Endodermal cell (in vitro differentiated cells): ENCODE measurements at regions not wholly inside any gene's neighbourhood (a gene's known extent, or its start where the extent isn't known, plus 50 kb on each side); places are given as distances from the start of the nearest gene placed in this dataset.

Experiments used
- DNase-seq: peaks from one replicate; pipeline ENCODE4 v3.0.0-alpha.2; 2017
- H3K27ac ChIP-seq: 2 replicates; pipeline ENCODE4 v1.5.1; 2013; ENCODE audit warnings: mild to moderate bottlenecking, low read depth, low read length, moderate library complexity
- H3K27me3 ChIP-seq: 2 replicates; pipeline ENCODE4 v1.6.1; 2013; ENCODE audit warnings: mild to moderate bottlenecking, low read length, moderate library complexity; ENCODE audit not compliant: insufficient read depth, control insufficient read depth, poor library complexity, severe bottlenecking
- H3K36me3 ChIP-seq: 2 replicates; pipeline ENCODE4 v1.7.0; 2013; ENCODE audit warnings: mild to moderate bottlenecking, low read length, moderate library complexity; ENCODE audit not compliant: control insufficient read depth, insufficient read depth
- H3K4me1 ChIP-seq: one replicate; pipeline ENCODE4 v1.7.0; 2013; ENCODE audit warnings: low read length; ENCODE audit not compliant: control insufficient read depth, insufficient read depth
- H3K4me3 ChIP-seq: 2 replicates; pipeline ENCODE4 v1.5.1; 2013; ENCODE audit warnings: mild to moderate bottlenecking, low read length, moderate library complexity
- H3K9ac ChIP-seq: 2 replicates; pipeline ENCODE4 v1.6.1; 2013; ENCODE audit warnings: mild to moderate bottlenecking, low read length, moderate library complexity; ENCODE audit not compliant: poor library complexity, severe bottlenecking; ENCODE audit errors: extremely low read depth
- H3K9me3 ChIP-seq: 2 replicates; pipeline ENCODE4 v1.6.1; 2013; ENCODE audit warnings: mild to moderate bottlenecking, low read length, moderate library complexity; ENCODE audit not compliant: control insufficient read depth
- H3K27ac Mint-ChIP-seq: 2 replicates; pipeline ENCODE4 v1.8.0; 2020; ENCODE audit warnings: mixed read lengths
- H3K27me3 Mint-ChIP-seq: 2 replicates; pipeline ENCODE4 v1.8.0; 2021; ENCODE audit warnings: mild to moderate bottlenecking, mixed read lengths; ENCODE audit not compliant: insufficient read depth
- H3K36me3 Mint-ChIP-seq: 2 replicates; pipeline ENCODE4 v1.8.0; 2020; ENCODE audit warnings: low read depth, mixed read lengths
- H3K4me1 Mint-ChIP-seq: 2 replicates; pipeline ENCODE4 v1.8.0; 2020; ENCODE audit warnings: mixed read lengths
- H3K4me3 Mint-ChIP-seq: 2 replicates; pipeline ENCODE4 v1.8.0; 2020; ENCODE audit warnings: mild to moderate bottlenecking, moderate library complexity, mixed read lengths
- H3K9me3 Mint-ChIP-seq: 2 replicates; pipeline ENCODE4 v1.8.0; 2020; ENCODE audit warnings: mild to moderate bottlenecking, mixed read lengths
- WGBS, 2 experiments: methylation state at CpG; one replicate each; pipeline versions ENCODE4 v1.1.5 to v1.1.7; 2013; ENCODE audit warnings: missing lambda C conversion rate in 2 of 2, mixed read lengths in 1 of 2; ENCODE audit not compliant: insufficient coverage in 1 of 2, insufficient read length in 1 of 2; 5-methylcytosine and 5-hydroxymethylcytosine counted together
- TF ChIP-seq, protein P1 (sequence below): fragments of 200-600 bp; sonication (generic); conservative IDR thresholded peaks from 2 replicates; pipeline ENCODE4 v1.5.0; 2021; ENCODE audit warnings: antibody characterized with exemption, mild to moderate bottlenecking

DNA sequence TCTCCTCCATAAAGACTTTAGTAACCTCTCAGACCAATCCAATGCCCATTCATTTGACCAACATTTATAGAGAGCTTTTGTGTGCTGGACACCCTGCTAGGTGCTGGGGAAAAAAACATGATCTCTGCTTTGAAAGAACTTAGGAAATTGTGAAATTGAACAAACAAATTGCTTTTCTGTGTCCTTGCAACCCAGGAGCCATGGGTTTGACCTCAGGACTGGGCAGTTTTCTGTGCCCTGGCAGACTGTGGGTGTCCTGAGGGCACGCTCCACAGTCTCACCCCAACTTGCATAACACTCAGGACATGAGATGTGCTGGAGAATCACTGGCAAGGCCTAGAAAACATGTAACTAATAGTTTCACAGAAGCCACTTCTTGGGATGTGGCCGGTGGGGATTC lies 429.1 kb upstream of the ZMIZ1 start:
- peaks cover 2% of the 10 kb centered on the region for H3K4me1 Mint-ChIP-seq
- H3K36me3 Mint-ChIP-seq, result no peaks in the 10 kb centered on the region
- Histone ChIP-seq H3K4me3 (no peak overlapping the region), H3K9ac (no peak overlapping the region), H3K9me3 (peaks cover 10% of the 10 kb centered on the region), H3K27me3 (no peaks in the 10 kb centered on the region), H3K36me3 (no peaks in the 10 kb centered on the region), H3K27ac (no peak overlapping the region), H3K4me1 (peaks cover 2% of the 10 kb centered on the region)
- H3K4me3 Mint-ChIP-seq, result no peak overlapping the region
- H3K9me3 Mint-ChIP-seq, result peaks cover 8% of the 10 kb centered on the region
- TF ChIP-seq, protein P1, sequence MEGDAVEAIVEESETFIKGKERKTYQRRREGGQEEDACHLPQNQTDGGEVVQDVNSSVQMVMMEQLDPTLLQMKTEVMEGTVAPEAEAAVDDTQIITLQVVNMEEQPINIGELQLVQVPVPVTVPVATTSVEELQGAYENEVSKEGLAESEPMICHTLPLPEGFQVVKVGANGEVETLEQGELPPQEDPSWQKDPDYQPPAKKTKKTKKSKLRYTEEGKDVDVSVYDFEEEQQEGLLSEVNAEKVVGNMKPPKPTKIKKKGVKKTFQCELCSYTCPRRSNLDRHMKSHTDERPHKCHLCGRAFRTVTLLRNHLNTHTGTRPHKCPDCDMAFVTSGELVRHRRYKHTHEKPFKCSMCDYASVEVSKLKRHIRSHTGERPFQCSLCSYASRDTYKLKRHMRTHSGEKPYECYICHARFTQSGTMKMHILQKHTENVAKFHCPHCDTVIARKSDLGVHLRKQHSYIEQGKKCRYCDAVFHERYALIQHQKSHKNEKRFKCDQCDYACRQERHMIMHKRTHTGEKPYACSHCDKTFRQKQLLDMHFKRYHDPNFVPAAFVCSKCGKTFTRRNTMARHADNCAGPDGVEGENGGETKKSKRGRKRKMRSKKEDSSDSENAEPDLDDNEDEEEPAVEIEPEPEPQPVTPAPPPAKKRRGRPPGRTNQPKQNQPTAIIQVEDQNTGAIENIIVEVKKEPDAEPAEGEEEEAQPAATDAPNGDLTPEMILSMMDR, result no peak
- H3K27me3 Mint-ChIP-seq, result peaks cover 5% of the 10 kb centered on the region
- no peak for DNase-seq
- 98 to 100% methylated on average over 1 to 2 of the region's 2 CpGs for WGBS, 2 experiments
- H3K27ac Mint-ChIP-seq, result no peak overlapping the region

DNA sequence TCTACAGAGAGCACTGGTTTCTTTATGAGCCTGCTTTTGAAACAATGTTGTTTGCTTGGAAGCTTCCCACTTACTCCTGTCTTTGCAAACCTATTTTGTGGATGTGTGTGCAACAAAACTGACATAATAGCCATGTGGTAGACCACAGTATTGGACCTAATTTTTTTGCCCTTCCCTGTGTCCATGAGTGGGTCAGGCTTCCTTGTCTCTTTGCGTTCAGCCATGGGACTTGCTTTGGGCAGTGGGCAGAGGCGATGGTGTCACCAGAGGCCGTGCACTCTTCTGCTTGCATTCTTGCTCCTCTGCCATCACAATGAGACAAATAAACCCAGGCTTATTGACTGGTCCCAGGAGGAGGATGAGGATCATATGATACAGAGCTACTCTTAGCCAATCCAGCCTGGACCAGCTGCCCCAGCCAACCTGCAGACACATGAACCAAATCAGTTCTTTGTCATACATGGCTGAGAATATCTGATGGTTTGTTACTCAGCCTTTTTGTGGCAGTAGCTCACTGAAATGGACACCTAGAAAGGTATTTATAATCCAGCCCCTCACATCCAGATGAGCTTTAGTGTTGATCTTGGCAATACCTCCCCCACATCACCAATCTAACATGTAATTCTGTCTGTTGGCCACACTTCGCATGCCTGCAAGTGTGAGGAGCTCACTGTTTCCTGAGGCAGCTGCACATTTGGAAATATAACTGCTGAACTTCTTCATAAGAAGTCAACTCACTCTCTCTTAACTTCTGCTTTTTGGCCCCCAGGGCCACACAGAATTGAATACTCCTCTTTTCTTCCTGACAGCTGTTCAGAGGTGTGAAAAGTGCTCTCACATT lies 427.8 kb upstream of the ZMIZ1 start:
- H3K27ac ChIP-seq, result no peak overlapping the region
- peaks cover 18% of the 10 kb centered on the region for H3K9me3 Mint-ChIP-seq
- no peaks in the 10 kb centered on the region for H3K36me3 ChIP-seq
- no peak overlapping the region for H3K4me3 ChIP-seq
- no peaks in the 10 kb centered on the region for H3K27me3 ChIP-seq
- H3K4me1 ChIP-seq, result no peaks in the 10 kb centered on the region
- H3K9ac ChIP-seq, result no peak overlapping the region
- peaks cover 16% of the 10 kb centered on the region for H3K9me3 ChIP-seq
- no peak overlapping the region for H3K27ac Mint-ChIP-seq
- H3K4me1 Mint-ChIP-seq, result no peaks in the 10 kb centered on the region
- DNase-seq, result no peak
- H3K36me3 Mint-ChIP-seq, result no peaks in the 10 kb centered on the region
- peaks cover 3% of the 10 kb centered on the region for H3K27me3 Mint-ChIP-seq
- TF ChIP-seq, protein P1, result no peak
- 94 to 100% methylated on average over 1 to 4 of the region's 4 CpGs for WGBS, 2 experiments
- no peak overlapping the region for H3K4me3 Mint-ChIP-seq

DNA sequence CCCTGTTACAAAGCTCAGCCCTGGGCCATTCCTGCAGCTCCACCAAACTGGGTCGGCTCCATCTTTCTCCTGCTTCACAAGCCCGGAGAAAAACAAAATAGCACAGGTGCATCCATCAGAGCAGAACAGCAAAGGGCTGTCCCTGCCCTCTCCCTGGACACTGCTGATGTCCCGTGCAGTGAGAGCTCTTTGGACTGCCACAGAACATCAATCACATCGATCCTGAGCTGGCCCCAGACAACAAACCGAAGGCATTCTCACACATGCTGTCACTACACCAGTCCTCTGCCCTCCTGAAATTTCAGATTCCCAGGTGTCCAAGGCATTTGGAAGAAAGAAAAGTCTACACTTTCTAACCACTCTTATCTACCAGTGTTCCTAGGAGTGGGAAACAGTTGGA lies 427.1 kb upstream of the ZMIZ1 start:
- peaks cover 3% of the 10 kb centered on the region for H3K27me3 Mint-ChIP-seq
- TF ChIP-seq, protein P1, result no peak
- no peaks in the 10 kb centered on the region for H3K27me3 ChIP-seq
- DNase-seq, result no peak
- no peak overlapping the region for H3K4me3 Mint-ChIP-seq
- no peaks in the 10 kb centered on the region for H3K36me3 Mint-ChIP-seq
- no peak overlapping the region for H3K27ac ChIP-seq
- no peak overlapping the region for H3K27ac Mint-ChIP-seq
- no peaks in the 10 kb centered on the region for H3K36me3 ChIP-seq
- 83 to 88% methylated on average over 5 of the region's 5 CpGs for WGBS, 2 experiments
- H3K9me3 Mint-ChIP-seq, result peaks cover 18% of the 10 kb centered on the region
- H3K9ac ChIP-seq, result no peak overlapping the region
- H3K9me3 ChIP-seq, result peaks cover 16% of the 10 kb centered on the region
- no peak overlapping the region for H3K4me3 ChIP-seq
- no peaks in the 10 kb centered on the region for H3K4me1 Mint-ChIP-seq
- H3K4me1 ChIP-seq, result no peaks in the 10 kb centered on the region
